ENCODE measurements at regions not wholly inside any gene's neighbourhood (a gene's known extent, or its start where the extent isn't known, plus 50 kb on each side); places are given as distances from the start of the nearest gene placed in this dataset.
"Not testable (repeated sequence)": the region's sequence is repeated elsewhere in the genome, so short reads cannot be mapped to it uniquely, and the experiment has no call there.

DNA sequence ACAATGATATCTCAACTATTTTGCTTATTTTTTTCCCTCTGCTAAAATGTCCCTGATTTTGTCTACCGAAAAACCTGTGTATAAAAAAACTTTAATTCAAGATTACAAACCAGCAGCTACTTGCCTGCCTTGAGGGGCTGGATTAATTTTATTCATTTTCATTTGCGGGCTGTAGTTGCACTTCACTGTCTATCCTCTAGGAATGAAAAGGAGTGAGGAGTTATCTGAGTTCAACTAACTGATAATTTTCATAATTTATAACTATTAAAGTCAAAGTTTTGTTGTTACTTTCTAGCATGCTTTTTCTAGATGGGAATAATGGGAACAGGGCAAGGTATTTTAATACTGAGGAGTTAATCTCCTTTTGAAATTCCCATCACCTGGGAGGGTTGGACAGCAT, 50.3 kb upstream of the AGTPBP1 start:
- not testable (repeated sequence) for DNase-seq

DNA sequence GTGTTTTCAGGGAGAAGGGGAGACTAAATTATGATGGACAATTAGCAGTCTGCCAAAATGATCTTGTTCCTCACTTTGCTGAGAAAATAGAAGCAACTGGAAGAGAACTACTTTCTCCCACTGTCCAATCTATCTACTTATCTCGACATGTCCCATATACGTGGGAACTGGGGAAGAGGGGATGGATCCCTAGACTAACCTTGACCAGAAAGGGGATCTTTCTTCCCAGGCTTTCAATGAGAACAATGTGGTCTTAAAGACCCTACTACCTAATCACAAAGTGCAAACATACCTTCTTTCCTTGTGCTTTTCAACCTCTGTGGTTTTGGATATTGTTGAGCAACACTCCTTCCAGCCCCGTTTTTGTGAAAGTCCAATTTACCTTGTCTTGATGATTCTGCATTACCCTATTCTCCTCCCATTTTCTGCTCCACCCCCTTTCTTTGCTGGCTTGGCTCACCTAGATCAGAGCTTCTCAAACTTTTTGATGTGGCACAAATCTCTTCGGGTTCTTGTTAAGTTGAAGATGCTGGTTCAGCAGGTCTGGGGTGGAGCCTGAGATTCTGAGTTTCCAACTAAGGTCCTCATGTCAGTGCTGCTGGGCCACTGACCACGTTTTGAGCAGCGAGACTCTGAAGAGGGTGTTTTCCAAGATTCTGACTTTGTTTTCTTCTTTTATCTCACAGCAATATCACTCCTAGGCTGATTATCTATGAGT, 61.4 kb upstream of the AGTPBP1 start:
- not testable (repeated sequence) for DNase-seq

DNA sequence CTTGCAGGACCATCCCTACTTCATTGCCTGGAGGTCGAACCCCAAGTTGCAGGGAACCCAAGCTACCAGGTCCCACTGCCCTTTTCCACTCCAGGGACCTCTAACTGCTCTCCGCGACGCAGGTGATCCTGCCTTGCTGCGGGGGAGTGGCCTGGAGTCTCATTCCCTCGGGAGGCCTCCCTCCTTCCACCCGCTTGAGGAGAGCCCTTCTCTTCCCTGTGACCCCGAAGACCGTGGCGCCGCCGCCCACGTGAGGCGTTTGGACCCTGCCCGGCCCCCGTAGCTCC, 63.0 kb upstream of the AGTPBP1 start:
- DNase-seq, result not testable (repeated sequence)

DNA sequence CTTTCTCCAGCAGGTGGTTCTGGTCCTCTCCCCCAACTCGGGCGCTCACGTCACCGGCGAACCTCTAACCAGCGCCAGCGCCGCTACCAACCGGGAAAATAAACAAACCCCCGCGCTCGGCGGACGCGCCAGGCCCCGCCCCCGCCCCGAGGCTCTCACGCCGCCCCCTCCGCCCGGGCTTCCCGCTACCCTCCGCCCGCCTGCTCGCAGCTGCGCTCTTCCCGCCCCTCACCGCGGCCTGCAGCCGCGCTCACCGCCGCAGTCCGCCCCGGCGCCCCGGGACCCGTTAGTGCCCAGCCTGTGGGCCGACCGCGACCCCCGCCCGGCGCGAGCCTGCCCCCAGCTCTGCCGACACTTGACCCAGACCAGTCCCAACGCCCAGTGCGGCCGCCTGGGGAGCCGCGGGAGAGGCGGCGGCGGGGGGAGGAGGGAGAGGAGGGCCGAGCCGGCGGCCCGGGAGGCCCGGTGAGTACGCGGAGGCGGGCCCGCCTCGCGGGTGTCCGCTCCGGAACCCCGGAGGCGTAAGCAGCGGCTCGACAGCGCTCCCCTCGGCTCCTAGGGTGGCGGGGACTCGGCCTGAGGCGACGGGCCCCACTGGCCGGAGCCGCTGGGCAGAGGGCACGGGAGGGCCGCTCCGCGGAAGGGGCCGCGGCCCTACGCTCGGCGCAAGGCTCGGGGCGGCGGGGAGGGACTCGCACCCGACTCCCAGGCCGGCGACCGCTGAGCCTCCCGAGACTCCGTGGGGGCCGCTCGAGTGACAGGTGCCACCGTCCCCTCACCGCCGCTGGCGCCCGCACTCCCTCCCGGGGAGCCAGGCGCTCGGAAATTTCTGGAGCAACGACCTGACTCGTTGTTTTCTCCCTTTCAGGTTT, 63.6 kb upstream of the AGTPBP1 start:
- DNase-seq, result peak; percentile 69

DNA sequence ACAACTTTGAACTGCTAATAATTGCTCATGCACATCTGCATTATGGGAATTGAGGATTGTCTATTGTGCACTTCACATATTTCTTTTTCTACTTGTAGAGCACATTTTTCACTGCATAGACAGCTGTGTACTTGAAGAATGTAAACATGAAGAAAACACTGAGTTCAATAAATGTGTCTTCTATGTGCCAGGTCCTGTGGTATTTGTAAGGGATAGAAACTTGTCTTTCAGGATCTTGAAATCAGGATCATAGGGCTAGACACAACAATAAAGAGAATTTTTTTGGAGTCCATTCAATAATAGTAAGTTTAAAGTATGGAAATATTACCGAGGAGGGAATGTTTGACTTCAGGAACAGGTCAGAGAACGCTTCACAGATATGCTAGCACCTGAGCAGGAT, 66.6 kb upstream of the AGTPBP1 start:
- DNase-seq, result not testable (repeated sequence)

DNA sequence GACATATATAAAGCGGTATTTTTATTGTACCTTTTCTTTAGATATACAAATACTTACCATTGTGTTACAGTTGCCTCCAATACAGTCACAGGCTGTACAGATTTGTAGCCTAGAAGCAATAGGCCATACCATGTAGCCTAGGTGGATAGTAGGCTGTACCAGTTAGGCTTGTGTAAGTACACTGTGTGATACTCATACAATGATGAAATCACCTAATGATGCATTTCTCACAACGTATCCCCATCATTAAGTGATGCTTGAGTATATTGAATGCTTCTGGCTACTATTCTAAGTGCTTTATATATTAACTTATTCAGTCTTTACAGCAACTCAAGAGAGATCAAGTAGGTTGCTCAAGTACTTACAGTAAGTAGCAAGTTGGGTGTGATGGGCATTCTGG, 71.6 kb upstream of the AGTPBP1 start:
- not testable (repeated sequence) for DNase-seq

DNA sequence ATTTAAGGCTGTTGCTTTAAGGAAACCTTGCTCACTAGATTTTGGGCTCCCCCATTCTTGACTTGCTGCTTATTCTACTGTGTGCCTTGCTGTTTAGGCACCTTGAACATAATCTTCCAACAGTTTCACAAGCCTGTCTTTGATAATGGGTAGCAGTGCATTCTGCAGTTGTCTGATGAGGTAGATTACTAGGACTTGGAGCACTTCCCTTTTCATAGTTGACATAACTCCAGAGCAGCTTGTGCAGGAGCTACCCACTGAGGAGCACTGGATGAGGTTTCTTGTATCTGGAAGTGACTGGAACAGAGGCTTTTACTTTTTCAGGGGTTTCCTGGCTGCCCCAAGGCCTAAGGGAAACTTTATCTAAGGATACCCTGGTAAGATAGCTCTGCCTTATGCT, 73.0 kb upstream of the AGTPBP1 start:
- DNase-seq, result not testable (repeated sequence)

DNA sequence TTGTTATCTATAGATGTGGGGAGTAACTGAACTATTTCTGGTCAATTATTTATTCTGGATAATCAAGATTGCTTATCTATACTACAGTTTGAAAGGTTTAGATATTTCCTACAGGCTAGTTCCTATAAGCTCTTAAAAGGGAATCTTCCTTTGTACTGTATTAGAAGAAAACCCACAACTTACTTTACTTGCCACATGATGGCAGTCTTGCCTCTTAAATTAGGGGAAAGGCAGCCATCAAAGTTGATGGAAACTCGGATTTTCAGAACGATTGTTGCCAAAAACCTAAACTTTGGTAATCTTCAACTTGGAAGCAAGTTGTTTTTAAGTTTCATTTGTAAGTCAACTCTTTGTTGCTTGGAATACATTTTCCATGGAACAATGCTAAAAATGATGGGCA, 77.2 kb upstream of the AGTPBP1 start:
- peak; percentile 22 for DNase-seq

DNA sequence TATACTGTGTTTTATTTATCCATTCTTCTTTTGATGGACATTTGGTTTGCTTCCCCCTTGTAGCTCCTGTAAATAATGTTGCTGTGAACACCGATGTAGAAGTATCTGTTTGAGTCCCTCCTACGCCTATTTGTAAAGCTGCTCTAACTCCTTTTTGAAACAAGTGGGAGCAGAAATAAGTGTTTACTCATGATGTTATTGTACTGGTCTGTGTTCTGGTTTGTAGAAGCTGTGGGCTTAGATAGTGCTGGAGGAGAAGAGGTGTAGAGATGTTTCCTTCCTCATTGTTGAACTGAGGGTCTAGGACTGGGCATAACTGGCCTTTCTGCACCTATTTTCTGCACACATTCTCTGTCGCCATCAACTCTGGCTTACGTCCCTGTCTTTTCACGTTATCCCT, 78.8 kb upstream of the AGTPBP1 start:
- not testable (repeated sequence) for DNase-seq

DNA sequence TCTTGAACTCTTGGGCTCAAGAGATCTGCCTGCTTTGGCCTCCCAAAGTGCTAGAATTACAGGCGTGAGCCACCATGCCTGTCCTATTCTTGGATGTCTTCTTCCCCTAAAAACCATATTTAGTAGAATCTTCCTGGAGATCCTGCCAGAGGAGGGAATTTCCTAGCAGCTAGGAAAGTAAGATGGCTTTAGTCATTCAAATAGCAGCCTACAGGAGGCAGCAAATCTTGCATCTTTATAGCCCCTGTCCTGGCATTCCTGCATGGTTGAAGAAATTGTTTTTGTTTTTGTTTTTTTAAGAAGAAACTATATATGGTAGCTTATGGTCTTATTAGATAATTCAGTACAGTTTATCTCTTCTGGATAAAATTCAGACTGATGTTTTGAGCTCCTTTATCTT, 83.2 kb upstream of the AGTPBP1 start:
- peak; percentile 23 for DNase-seq

DNA sequence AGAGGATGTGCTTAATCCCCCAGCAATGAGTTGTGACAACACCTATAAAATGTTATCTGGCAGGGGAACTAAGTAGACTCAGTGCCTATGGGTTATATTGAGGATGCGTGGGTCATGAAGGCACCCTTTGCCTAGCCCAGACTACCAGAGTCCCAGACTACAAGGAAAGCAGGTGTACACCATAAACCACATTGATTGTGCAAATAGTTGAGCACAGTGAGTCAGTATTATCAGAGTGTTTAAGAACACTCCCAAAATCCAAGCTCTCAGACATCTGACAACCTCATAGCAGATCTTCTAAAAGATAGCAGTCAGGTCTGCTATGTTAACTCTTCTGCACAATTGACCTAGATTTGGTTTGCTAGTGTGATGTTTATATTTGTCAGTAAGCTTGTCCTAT, 92.8 kb upstream of the AGTPBP1 start:
- not testable (repeated sequence) for DNase-seq

DNA sequence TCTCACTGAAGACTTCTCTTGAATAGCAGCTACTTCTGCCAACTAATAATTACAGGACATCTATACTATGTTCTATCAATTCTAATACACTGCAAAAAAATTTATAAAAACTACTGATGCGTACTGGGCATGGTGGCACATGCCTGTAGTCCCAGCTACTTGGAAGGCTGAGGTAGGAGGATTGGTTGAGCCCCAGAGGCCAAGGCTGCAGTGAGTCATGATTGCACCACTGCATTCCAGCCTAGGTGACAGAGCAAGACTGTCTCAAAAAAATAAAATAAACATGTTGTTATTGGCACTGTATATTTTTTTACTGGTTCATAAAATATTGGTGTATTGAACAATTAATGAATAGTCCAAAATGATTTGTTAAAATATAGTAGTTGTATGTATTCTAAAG, 97.0 kb upstream of the NAA35 start:
- DNase-seq, result peak; percentile 58

DNA sequence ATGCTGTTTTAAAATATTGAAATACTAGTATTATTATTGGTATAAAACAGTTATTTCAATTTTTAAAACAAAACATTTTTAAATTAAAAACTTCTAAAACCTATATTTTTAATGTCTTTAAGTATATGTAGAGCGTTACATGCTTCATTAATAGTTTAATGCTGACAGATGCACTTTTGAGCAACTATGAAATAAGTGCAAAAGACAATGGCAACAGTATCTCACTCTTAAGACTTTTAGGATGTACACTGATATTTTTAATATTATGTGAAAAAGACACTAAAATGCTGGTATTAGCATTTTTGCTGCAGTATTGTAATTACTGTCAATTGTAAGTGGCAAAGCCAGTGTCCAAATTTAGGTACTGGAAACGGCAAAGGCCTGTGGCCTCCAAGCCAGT, 93.2 kb upstream of the NAA35 start:
- DNase-seq, result not testable (repeated sequence)

DNA sequence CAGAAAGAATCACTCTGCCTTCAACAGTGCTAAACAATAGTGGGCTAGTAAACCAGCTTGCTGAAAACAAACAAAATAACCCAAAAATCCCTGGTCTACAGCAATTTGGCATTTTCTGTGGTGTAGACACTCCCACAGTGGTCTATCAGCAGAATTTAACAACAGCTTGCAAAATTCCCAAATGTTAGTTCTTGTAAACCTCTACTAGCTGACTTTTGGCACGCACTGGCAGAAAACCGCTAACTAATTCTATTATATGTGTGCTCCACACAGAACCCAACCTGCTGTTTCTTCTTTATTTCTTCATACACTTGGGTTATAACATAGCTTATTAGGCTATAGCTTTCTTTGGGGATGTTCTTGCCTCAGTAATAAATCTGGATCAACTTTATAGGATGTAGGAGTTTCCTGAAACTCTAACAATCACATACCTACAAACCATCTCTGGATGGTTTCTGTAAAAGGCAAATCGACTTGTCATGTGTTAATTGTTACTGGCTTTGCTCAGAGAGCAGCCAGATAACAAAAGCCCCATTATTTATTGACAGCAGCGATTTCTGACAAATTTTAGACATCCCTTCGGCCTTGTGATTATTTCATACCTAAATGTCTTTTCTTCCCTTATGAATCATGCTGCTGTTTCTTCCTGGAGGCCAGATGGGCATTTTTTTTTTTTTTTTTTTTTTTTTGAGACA, 82.7 kb upstream of the NAA35 start:
- DNase-seq, result no peak

DNA sequence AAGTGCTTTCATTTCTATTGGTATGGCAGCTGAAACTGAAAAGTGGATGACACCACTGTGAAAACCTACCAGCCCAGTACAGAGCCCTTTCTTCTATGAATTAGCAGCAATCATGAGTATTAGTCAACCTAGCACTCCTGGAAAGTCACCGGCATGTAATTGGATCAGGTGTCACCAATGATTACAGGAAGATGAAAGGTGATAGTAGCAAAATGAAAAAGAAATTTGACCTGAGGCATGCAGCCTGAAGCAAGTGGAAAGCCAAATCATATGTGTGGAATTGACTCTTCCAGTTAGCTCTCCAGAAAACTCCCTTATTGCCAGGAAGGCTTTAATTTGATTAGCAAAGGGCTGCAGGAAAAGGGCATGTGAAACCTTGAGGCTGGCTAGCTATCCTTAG, 81.2 kb upstream of the NAA35 start:
- no peak for DNase-seq

DNA sequence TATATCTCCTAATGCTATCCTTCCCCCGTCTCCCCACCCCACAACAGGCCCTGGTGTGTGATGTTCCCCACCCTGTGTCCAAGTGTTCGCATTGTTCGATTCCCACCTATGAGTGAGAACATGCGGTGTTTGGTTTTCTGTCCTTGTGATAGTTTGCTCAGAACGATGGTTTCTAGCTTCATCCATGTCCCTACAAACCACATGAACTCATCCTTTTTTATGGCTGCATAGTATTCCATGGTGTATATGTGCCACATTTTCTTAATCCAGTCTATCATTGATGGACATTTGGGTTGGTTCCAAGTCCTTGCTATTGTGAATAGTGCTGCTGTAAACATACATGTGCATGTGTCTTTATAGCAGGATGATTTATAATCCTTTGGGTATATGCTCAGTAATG, 79.1 kb upstream of the NAA35 start:
- DNase-seq, result not testable (repeated sequence)

DNA sequence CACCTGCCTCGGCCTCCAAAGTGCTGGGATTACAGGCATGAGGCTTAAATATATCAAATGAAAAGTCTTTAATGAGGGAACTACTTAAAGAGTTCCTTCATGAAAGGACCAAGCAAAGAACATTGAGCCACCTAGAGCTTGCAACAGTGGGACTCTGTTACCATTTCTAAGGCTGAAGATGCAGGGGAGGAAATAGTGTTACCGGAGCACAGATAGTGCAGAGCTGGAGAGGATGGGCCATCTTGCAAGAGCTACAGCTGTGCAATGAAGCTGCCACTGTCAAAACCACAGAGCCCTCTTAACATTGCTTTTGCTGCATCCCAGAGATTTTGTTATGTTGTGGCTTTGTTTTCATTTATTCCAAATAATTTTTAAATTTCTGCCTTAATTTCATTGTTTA, 77.1 kb upstream of the NAA35 start:
- no peak for DNase-seq

DNA sequence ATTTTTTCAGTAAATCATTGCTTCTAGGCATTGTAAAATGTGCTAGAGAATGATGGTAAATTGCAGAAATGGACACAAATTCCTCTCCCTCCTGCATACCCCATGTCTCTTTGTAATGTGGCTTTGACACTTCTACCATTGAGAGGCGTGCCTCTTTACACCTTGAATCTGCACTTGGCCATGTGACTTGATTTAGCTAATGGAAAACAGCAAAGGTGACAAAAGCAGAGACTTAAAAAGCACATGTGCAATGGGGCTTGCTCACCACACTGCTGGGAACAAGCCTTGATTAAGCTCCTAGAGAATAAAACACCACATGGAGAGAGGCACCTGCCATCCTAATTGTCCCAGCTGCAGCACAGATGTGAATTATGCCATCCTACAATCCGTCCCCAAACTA, 69.9 kb upstream of the NAA35 start:
- DNase-seq, result no peak

DNA sequence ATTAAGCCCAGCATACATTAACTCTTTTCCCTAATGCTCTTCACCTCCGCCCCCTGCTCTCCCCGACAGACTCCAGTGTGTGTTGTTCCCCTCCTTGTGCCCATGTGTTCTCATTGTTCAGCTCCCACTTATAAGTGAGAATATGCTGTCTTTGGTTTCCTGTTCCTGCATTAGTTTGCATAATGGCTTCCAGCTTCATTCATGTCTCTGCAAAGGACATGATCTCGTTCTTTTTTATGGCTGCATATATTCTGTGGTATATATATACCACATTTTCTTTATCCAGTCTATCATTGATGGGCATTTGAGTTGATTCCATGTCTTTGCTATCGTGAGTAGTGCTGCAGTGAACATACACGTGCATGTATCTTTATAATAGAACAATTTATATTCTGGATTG, 69.3 kb upstream of the NAA35 start:
- DNase-seq, result not testable (repeated sequence)

DNA sequence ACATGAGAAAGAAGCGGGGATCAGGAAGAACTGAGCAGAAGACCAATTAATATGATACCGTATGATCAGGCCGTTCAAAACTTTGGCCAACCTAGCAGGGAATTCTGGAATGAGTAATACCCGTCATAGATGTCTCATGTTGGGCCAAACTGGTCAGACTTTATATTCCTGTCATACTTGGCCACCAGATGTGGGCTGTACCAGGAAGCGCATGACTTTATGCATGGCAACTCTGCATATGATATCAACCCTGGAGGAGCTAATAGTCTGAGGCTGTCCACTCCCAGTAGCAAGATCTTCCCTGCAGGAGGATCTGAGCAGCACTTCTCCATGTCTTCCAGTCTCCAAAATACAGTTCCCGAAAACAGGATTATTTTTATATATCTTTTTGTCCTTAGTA, 68.5 kb upstream of the NAA35 start:
- no peak for DNase-seq

DNA sequence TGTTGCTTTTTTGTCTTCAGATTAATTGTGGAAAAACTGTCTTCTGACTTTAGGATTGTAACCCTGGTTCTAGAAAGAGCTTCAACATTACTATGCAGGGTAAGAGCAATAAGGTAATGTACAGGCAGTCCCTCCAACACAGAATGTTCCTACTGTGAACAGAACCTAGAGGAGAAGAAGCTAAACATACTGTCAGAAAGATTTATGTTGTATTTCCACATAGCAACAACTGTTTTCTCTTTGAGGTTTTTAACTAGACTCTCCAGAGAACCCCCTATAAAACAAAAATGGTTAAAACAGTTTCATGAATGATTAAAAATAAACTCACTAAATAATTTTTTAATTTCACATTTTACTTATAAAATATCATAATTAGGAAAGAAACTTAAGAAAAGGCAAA, 64.3 kb upstream of the NAA35 start:
- no peak for DNase-seq

DNA sequence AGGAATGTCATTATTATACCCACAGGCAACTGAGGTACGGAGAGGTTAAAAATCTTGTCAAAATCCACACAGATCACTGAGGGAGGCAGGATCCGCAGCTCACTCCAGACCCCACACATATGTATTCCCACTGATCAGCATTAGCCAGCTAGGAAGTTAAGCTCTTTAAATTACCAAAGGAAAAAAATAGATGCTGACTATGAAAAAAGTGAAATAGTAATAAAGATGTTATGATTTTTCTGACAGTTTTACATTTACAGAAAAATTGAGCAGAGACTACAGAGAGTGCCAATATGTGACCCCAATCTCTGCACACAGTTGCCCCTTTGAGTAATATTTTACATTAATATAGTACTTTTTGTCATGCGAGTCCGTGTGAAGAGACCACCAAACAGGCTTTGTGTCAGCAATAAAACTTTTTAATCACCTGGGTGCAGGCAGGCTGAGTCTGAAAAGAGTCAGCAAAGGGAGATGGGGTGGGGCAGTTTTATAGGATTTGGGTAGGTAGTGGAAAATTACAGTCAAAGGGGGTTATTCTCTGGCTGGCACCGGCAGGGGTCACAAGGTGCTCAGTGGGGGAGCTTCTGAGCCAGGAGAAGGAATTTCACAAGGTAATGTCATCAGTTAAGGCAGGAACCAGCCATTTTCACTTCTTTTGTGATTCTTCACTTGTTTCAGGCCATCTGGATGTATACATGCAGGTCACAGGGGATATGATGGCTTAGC, 61.9 kb upstream of the NAA35 start:
- not testable (repeated sequence) for DNase-seq

DNA sequence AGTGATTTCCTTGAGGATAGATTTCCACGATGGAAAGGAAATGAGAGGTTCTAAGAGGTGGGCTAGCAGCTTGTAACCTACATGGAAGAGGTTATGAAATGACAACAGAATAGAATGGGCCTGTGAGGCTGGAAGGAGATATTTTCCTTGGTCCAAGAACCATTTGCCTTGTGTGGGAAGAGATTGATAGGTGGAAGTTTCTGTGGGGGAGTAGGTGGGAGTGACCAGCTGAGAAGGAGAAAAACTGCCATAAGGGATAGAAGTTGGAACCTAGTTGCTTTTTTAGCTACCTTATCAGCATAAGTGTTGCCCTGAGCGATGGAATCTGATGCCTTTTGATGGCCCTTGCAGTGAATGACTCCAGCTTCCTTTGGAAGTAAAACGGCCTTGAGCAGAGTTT, 60.4 kb upstream of the NAA35 start:
- not testable (repeated sequence) for DNase-seq
